Duodenal mucosa (tissue), 2 donors: ENCODE measurements at regions not wholly inside any gene's neighbourhood (a gene's known extent, or its start where the extent isn't known, plus 50 kb on each side); places are given as distances from the start of the nearest gene placed in this dataset.

Experiments used
- H3K27ac ChIP-seq: one replicate; pipeline ENCODE4 v1.7.0; 2013; ENCODE audit warnings: low read depth, low read length
- H3K27me3 ChIP-seq, 2 donors: one replicate each; pipeline ENCODE4 v1.7.0; 2013; ENCODE audit warnings: low read length in 2 of 2, control low read depth in 1 of 2; ENCODE audit not compliant: insufficient read depth in 2 of 2, control insufficient read depth in 1 of 2
- H3K36me3 ChIP-seq, 2 donors: one replicate each; pipeline ENCODE4 v1.7.0; 2013; ENCODE audit warnings: low read length in 2 of 2, control low read depth in 1 of 2; ENCODE audit not compliant: insufficient read depth in 2 of 2, control insufficient read depth in 1 of 2
- H3K4me1 ChIP-seq, 2 donors: one replicate each; pipeline ENCODE4 v1.7.0; 2013; ENCODE audit warnings: low read length in 2 of 2, control low read depth in 1 of 2; ENCODE audit not compliant: insufficient read depth in 2 of 2, control insufficient read depth in 1 of 2
- H3K4me3 ChIP-seq, 2 donors: one replicate each; pipeline ENCODE4 v1.7.0; 2013; ENCODE audit warnings: low read length in 2 of 2, low read depth in 1 of 2
- H3K9ac ChIP-seq, 2 donors: one replicate each; pipeline ENCODE4 v1.7.0; 2013; ENCODE audit warnings: low read length in 2 of 2, low read depth in 1 of 2
- H3K9me3 ChIP-seq, 2 donors: one replicate each; pipeline ENCODE4 v1.7.0; 2013; ENCODE audit warnings: low read length in 2 of 2, control low read depth in 1 of 2; ENCODE audit not compliant: control insufficient read depth in 1 of 2

- H3K9me3 ChIP-seq, result no peaks in the 10 kb centered on the region
- H3K27ac ChIP-seq, result no peak overlapping the region
- no peaks in the 10 kb centered on the region for H3K27me3 ChIP-seq
- peaks cover 0 to 8% of the 10 kb centered on the region in 2 donors for H3K4me1 ChIP-seq
- H3K36me3 ChIP-seq, result no peaks in the 10 kb centered on the region
- no peak overlapping the region for H3K9ac ChIP-seq
- no peak overlapping the region for H3K4me3 ChIP-seq
Measured at GRCh38 chr5:93158841-93159240, 422.2 kb downstream of the NR2F1-AS1 start.

- Histone ChIP-seq H3K9me3 (no peaks in the 10 kb centered on the region), H3K36me3 (no peaks in the 10 kb centered on the region), H3K4me3 (no peak overlapping the region), H3K27me3 (no peaks in the 10 kb centered on the region), H3K4me1 (no peaks in the 10 kb centered on the region), H3K9ac (no peak overlapping the region), H3K27ac (no peak overlapping the region)
Measured at GRCh38 chr5:93156566-93156965, 424.5 kb downstream of the NR2F1-AS1 start.

- Histone ChIP-seq H3K9ac (no peak overlapping the region), H3K36me3 (no peaks in the 10 kb centered on the region), H3K4me1 (no peaks in the 10 kb centered on the region), H3K9me3 (no peaks in the 10 kb centered on the region), H3K27me3 (no peaks in the 10 kb centered on the region), H3K27ac (no peak overlapping the region), H3K4me3 (no peak overlapping the region)
Measured at GRCh38 chr5:93154535-93154934, 426.5 kb downstream of the NR2F1-AS1 start.

- Histone ChIP-seq H3K4me3 (no peak overlapping the region), H3K9ac (no peak overlapping the region), H3K27ac (no peak overlapping the region), H3K4me1 (no peaks in the 10 kb centered on the region), H3K9me3 (no peaks in the 10 kb centered on the region), H3K36me3 (no peaks in the 10 kb centered on the region), H3K27me3 (no peaks in the 10 kb centered on the region)
Measured at GRCh38 chr5:93153461-93153860, 427.6 kb downstream of the NR2F1-AS1 start.

GRCh38 chr5:93151896-93152295 is 429.1 kb downstream of the NR2F1-AS1 start:
- Histone ChIP-seq H3K36me3 (no peaks in the 10 kb centered on the region), H3K27ac (no peak overlapping the region), H3K4me3 (no peak overlapping the region), H3K27me3 (no peaks in the 10 kb centered on the region), H3K4me1 (no peaks in the 10 kb centered on the region), H3K9ac (no peak overlapping the region), H3K9me3 (no peaks in the 10 kb centered on the region)

- Histone ChIP-seq H3K9ac (no peak overlapping the region), H3K27me3 (no peaks in the 10 kb centered on the region), H3K4me1 (no peaks in the 10 kb centered on the region), H3K36me3 (no peaks in the 10 kb centered on the region), H3K9me3 (no peaks in the 10 kb centered on the region), H3K4me3 (no peak overlapping the region), H3K27ac (no peak overlapping the region)
Measured at GRCh38 chr5:93151121-93151520, 429.9 kb downstream of the NR2F1-AS1 start.

- no peak overlapping the region for H3K27ac ChIP-seq
- H3K4me1 ChIP-seq, result no peaks in the 10 kb centered on the region
- H3K9me3 ChIP-seq, result no peaks in the 10 kb centered on the region
- no peak overlapping the region for H3K4me3 ChIP-seq
- H3K27me3 ChIP-seq, result no peaks in the 10 kb centered on the region
- H3K9ac ChIP-seq, result no peak overlapping the region
- H3K36me3 ChIP-seq, result no peaks in the 10 kb centered on the region
Measured at GRCh38 chr5:93150311-93151012, 430.6 kb downstream of the NR2F1-AS1 start.

GRCh38 chr5:93145767-93146166 is 435.3 kb downstream of the NR2F1-AS1 start:
- H3K27me3 ChIP-seq, result no peaks in the 10 kb centered on the region
- no peaks in the 10 kb centered on the region for H3K9me3 ChIP-seq
- H3K4me3 ChIP-seq, result no peak overlapping the region
- H3K9ac ChIP-seq, result no peak overlapping the region
- H3K4me1 ChIP-seq, result no peaks in the 10 kb centered on the region
- no peaks in the 10 kb centered on the region for H3K36me3 ChIP-seq
- H3K27ac ChIP-seq, result no peak overlapping the region

- Histone ChIP-seq H3K4me1 (no peaks in the 10 kb centered on the region), H3K9ac (no peak overlapping the region), H3K27ac (no peak overlapping the region), H3K9me3 (no peaks in the 10 kb centered on the region), H3K4me3 (no peak overlapping the region), H3K27me3 (no peaks in the 10 kb centered on the region), H3K36me3 (no peaks in the 10 kb centered on the region)
Measured at GRCh38 chr5:93145019-93145418, 436.0 kb downstream of the NR2F1-AS1 start.

GRCh38 chr5:93141969-93142368 is 439.1 kb downstream of the NR2F1-AS1 start:
- no peak overlapping the region for H3K9ac ChIP-seq
- H3K9me3 ChIP-seq, result no peaks in the 10 kb centered on the region
- no peaks in the 10 kb centered on the region for H3K36me3 ChIP-seq
- no peaks in the 10 kb centered on the region for H3K4me1 ChIP-seq
- H3K27ac ChIP-seq, result no peak overlapping the region
- no peak overlapping the region for H3K4me3 ChIP-seq
- H3K27me3 ChIP-seq, result no peaks in the 10 kb centered on the region
